Spinal cord (tissue), 9 donors: ENCODE measurements at regions not wholly inside any gene's neighbourhood (a gene's known extent, or its start where the extent isn't known, plus 50 kb on each side); places are given as distances from the start of the nearest gene placed in this dataset.

Experiments used
- DNase-seq, 6 donors: peaks; one replicate each; pipeline versions ENCODE4 v3.0.0 to v3.0.0-alpha.2; 2013 to 2015; ENCODE audit warnings: low spot score in 6 of 6, low read depth in 4 of 6
- H3K27ac ChIP-seq: one replicate; pipeline ENCODE4 v1.5.1; 2013; ENCODE audit warnings: low read depth, low read length, control low read depth
- H3K27me3 ChIP-seq: one replicate; pipeline ENCODE4 v1.6.1; 2013; ENCODE audit warnings: low read length; ENCODE audit not compliant: control insufficient read depth, insufficient read depth
- H3K36me3 ChIP-seq: one replicate; pipeline ENCODE4 v1.6.1; 2013; ENCODE audit warnings: low read length; ENCODE audit not compliant: control insufficient read depth, insufficient read depth
- H3K4me1 ChIP-seq: one replicate; pipeline ENCODE4 v1.6.1; 2013; ENCODE audit warnings: low read length; ENCODE audit not compliant: control insufficient read depth, insufficient read depth
- H3K4me3 ChIP-seq: one replicate; pipeline ENCODE4 v1.5.1; 2013; ENCODE audit warnings: low read depth, low read length, control low read depth
- H3K9me3 ChIP-seq: one replicate; pipeline ENCODE4 v1.6.1; 2013; ENCODE audit warnings: low read length; ENCODE audit not compliant: control insufficient read depth, insufficient read depth
- WGBS: methylation state at CpG from one replicate; pipeline ENCODE4 v1.1.5; 2013; ENCODE audit warnings: missing lambda C conversion rate; ENCODE audit not compliant: insufficient coverage; 5-methylcytosine and 5-hydroxymethylcytosine counted together
- donor health status: healthy.

- Histone ChIP-seq H3K27me3 (no peaks in the 10 kb centered on the region), H3K27ac (no peak overlapping the region), H3K4me1 (peaks cover 19% of the 10 kb centered on the region), H3K9me3 (no peaks in the 10 kb centered on the region), H3K36me3 (no peaks in the 10 kb centered on the region), H3K4me3 (no peak overlapping the region)
- no peak for DNase-seq
- WGBS: 94% methylated on average over 3 of the region's 6 CpGs
Measured at GRCh38 chr1:30325999-30326398, 397.4 kb downstream of the MATN1 start.

GRCh38 chr1:30325085-30325935, 398.1 kb downstream of the MATN1 start:
- Histone ChIP-seq H3K4me1 (peaks cover 23% of the 10 kb centered on the region), H3K27ac (no peak overlapping the region), H3K4me3 (no peak overlapping the region), H3K36me3 (no peaks in the 10 kb centered on the region), H3K9me3 (no peaks in the 10 kb centered on the region), H3K27me3 (no peaks in the 10 kb centered on the region)
- WGBS: 86% methylated on average over 10 of the region's 12 CpGs
- DNase-seq: no peak

GRCh38 chr1:30324251-30325084, 398.9 kb downstream of the MATN1 start:
- Histone ChIP-seq H3K36me3 (no peaks in the 10 kb centered on the region), H3K27me3 (no peaks in the 10 kb centered on the region), H3K27ac (no peak overlapping the region), H3K9me3 (no peaks in the 10 kb centered on the region), H3K4me3 (no peak overlapping the region), H3K4me1 (peaks cover 30% of the 10 kb centered on the region)
- WGBS: 83% methylated on average over 6 of the region's 9 CpGs
- no peak for DNase-seq

GRCh38 chr1:30323841-30324240, 399.5 kb downstream of the MATN1 start:
- Histone ChIP-seq H3K27ac (no peak overlapping the region), H3K4me3 (no peak overlapping the region), H3K27me3 (no peaks in the 10 kb centered on the region), H3K36me3 (no peaks in the 10 kb centered on the region), H3K9me3 (no peaks in the 10 kb centered on the region), H3K4me1 (peaks cover 36% of the 10 kb centered on the region)
- whole genome bisulfite sequencing: 26% methylated on average over 5 of the region's 5 CpGs
- DNase-seq: peak in 2 of 6 donors; percentile 25 to 45

- no peaks in the 10 kb centered on the region for H3K36me3 ChIP-seq
- DNase-seq: no peak
- H3K9me3 ChIP-seq: no peaks in the 10 kb centered on the region
- peaks cover 39% of the 10 kb centered on the region for H3K4me1 ChIP-seq
- H3K27me3 ChIP-seq: no peaks in the 10 kb centered on the region
- 95% methylated on average over 2 of the region's 3 CpGs for WGBS
- H3K27ac ChIP-seq: no peak overlapping the region
- no peak overlapping the region for H3K4me3 ChIP-seq
Measured at GRCh38 chr1:30323352-30323751, 400.0 kb downstream of the MATN1 start.

- no peak overlapping the region for H3K4me3 ChIP-seq
- 45% methylated on average over 2 of the region's 5 CpGs for WGBS
- no peaks in the 10 kb centered on the region for H3K27me3 ChIP-seq
- peaks cover 42% of the 10 kb centered on the region for H3K4me1 ChIP-seq
- no peak for DNase-seq
- no peaks in the 10 kb centered on the region for H3K9me3 ChIP-seq
- no peak overlapping the region for H3K27ac ChIP-seq
- no peaks in the 10 kb centered on the region for H3K36me3 ChIP-seq
Measured at GRCh38 chr1:30322859-30323257, 400.5 kb downstream of the MATN1 start.

GRCh38 chr1:30321996-30322858, 401.2 kb downstream of the MATN1 start:
- H3K9me3 ChIP-seq: no peaks in the 10 kb centered on the region
- no peaks in the 10 kb centered on the region for H3K36me3 ChIP-seq
- no peaks in the 10 kb centered on the region for H3K27me3 ChIP-seq
- H3K4me1 ChIP-seq: peaks cover 44% of the 10 kb centered on the region
- 74% methylated on average over 4 of the region's 10 CpGs for WGBS
- no peak overlapping the region for H3K4me3 ChIP-seq
- no peak for DNase-seq
- H3K27ac ChIP-seq: no peak overlapping the region

GRCh38 chr1:30321246-30321910, 402.0 kb downstream of the MATN1 start:
- DNase-seq: peak in 2 of 6 donors; percentile 51 to 69
- WGBS: 36% methylated on average over 6 of the region's 13 CpGs

GRCh38 chr1:30320581-30320890, 402.8 kb downstream of the MATN1 start:
- Histone ChIP-seq H3K36me3 (no peaks in the 10 kb centered on the region), H3K4me3 (no peak overlapping the region), H3K4me1 (peaks cover 44% of the 10 kb centered on the region), H3K27ac (no peak overlapping the region), H3K9me3 (no peaks in the 10 kb centered on the region), H3K27me3 (no peaks in the 10 kb centered on the region)
- WGBS: 36% methylated on average over 2 of the region's 2 CpGs
- DNase-seq: no peak

More at GRCh38 chr1:30321246-30321910, 402.0 kb downstream of the MATN1 start:
- H3K4me3 ChIP-seq: no peak overlapping the region
- H3K4me1 ChIP-seq: peaks cover 44% of the 10 kb centered on the region
- H3K36me3 ChIP-seq: no peaks in the 10 kb centered on the region
- H3K27me3 ChIP-seq: no peaks in the 10 kb centered on the region
- no peak overlapping the region for H3K27ac ChIP-seq
- no peaks in the 10 kb centered on the region for H3K9me3 ChIP-seq
